HEK293T (cell line): ENCODE measurements at regions not wholly inside any gene's neighbourhood (a gene's known extent, or its start where the extent isn't known, plus 50 kb on each side); places are given as distances from the start of the nearest gene placed in this dataset.

Experiments used
- ARNT ChIP-seq: fragments of 450-650 bp; IDR thresholded peaks from 2 replicates; pipeline ENCODE4 v1.6.1; 2017; ENCODE audit warnings: mild to moderate bottlenecking
- ELF4 ChIP-seq: fragments of 450-650 bp; IDR thresholded peaks from 2 replicates; pipeline ENCODE4 v1.6.1; 2017; ENCODE audit warnings: antibody characterized with exemption
- FOXA1 ChIP-seq: fragments of 450-650 bp; IDR thresholded peaks from 2 replicates; pipeline ENCODE4 v1.6.1; 2016; ENCODE audit warnings: mild to moderate bottlenecking
- FOXM1 ChIP-seq: fragments of 450-650 bp; IDR thresholded peaks from 2 replicates; pipeline ENCODE4 v1.6.1; 2017; ENCODE audit warnings: mild to moderate bottlenecking, borderline replicate concordance
- L3MBTL2 ChIP-seq: fragments of 450-650 bp; conservative IDR thresholded peaks from 2 replicates; pipeline ENCODE4 v1.6.1; 2016; ENCODE audit warnings: mild to moderate bottlenecking
- SP1 ChIP-seq: fragments of 450-650 bp; IDR thresholded peaks from 2 replicates; pipeline ENCODE4 v1.6.1; 2017
- TARDBP ChIP-seq: fragments of 450-650 bp; IDR thresholded peaks from 2 replicates; pipeline ENCODE4 v1.6.1; 2016
- ZNF384 ChIP-seq: fragments of 450-650 bp; IDR thresholded peaks from 2 replicates; pipeline ENCODE4 v1.6.1; 2016
- TF ChIP-seq, protein P1 (sequence below): fragments of 450-650 bp; IDR thresholded peaks from 2 replicates; pipeline ENCODE4 v1.6.1; 2016

DNA sequence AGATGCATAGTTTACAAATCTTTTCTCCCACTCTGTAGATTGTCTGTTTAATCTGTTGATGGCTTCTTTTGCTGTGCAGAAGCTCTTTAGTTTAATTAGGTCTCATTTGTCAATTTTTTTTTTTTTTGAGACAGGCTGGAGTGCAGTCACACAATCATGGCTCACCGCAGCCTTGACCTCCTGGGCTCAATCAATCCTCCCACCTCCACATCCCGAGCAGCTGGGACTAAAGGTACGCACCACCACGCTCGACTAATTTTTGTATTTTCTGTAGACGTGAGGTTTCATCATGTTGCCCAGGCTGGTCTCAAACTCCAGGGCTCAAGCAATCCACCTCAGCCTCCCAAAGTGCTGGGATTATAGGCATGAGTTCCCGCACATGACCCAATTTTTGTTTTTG, 1655.8 kb downstream of the REEP3 start:
- TF ChIP-seq, protein P1, sequence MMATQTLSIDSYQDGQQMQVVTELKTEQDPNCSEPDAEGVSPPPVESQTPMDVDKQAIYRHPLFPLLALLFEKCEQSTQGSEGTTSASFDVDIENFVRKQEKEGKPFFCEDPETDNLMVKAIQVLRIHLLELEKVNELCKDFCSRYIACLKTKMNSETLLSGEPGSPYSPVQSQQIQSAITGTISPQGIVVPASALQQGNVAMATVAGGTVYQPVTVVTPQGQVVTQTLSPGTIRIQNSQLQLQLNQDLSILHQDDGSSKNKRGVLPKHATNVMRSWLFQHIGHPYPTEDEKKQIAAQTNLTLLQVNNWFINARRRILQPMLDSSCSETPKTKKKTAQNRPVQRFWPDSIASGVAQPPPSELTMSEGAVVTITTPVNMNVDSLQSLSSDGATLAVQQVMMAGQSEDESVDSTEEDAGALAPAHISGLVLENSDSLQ: no peak
- TF ChIP-seq FOXM1: no peak
- TF ChIP-seq TARDBP: no peak
- no peak for TF ChIP-seq ELF4
- TF ChIP-seq FOXA1: no peak
- TF ChIP-seq ARNT: no peak
- TF ChIP-seq L3MBTL2: no peak
- no peak for TF ChIP-seq SP1
- TF ChIP-seq ZNF384: no peak
